HCT116 (cell line): ENCODE measurements at regions not wholly inside any gene's neighbourhood (a gene's known extent, or its start where the extent isn't known, plus 50 kb on each side); places are given as distances from the start of the nearest gene placed in this dataset.

Source experiments
- ATAC-seq: fragments of 200-7000 bp; cut with Tn5 transposase; 2 replicates; pipeline ENCODE4 v1.9.1; 2020; ENCODE audit warnings: mild to moderate bottlenecking, moderate library complexity
- BruUV-seq: library from RNA; stranded (reverse); fragments of 400-500 nt; replicated peaks from 2 replicates; lab custom pipeline; 2021; lab: Mats Ljungman, UMichigan
- CTCF ChIA-PET: fragments of 300-600 bp; sonication (Branson Sonifier 250); formaldehyde crosslinking; loops from one replicate; lab custom pipeline; 2021; ENCODE audit warnings: antibody characterized with exemption; lab: Charles Lee
- POLR2A ChIA-PET: fragments of 300-600, 350-600 bp; sonication (Branson Sonifier 250); formaldehyde crosslinking; loops from one replicate; lab custom pipeline; 2021; ENCODE audit warnings: antibody characterized with exemption; lab: Charles Lee
- RAD21 ChIA-PET, 2 experiments: fragments of 300-600 bp; sonication (Branson Sonifier 250); formaldehyde crosslinking; loops; one replicate each; lab custom pipeline; 2023; ENCODE audit warnings: low total read pairs in 2 of 2; ENCODE audit not compliant: uncharacterized antibody in 2 of 2, unreplicated experiment in 2 of 2, low non-redundant PET in 1 of 2; lab: Charles Lee
- DNase-seq: peaks from one replicate; pipeline ENCODE4 v3.0.0-alpha.2; 2010; ENCODE audit warnings: low read depth, low spot score
- H2AFZ ChIP-seq: fragments of 200-600 bp; shearing (Covaris generic), sonication (generic); 2 replicates; pipeline ENCODE4 v1.6.1; 2017; ENCODE audit warnings: low read depth, mixed run types, mixed read lengths, antibody characterized with exemption, low read length; ENCODE audit not compliant: poor library complexity, severe bottlenecking
- H3K27ac ChIP-seq: 2 replicates; pipeline ENCODE4 v1.5.1; 2012; ENCODE audit warnings: low read depth, low read length
- H3K27me3 ChIP-seq: fragments of 200-600 bp; sonication (generic); 2 replicates; pipeline ENCODE4 v1.6.1; 2016; ENCODE audit warnings: mixed run types, low read length, mixed read lengths; ENCODE audit not compliant: insufficient read depth
- H3K36me3 ChIP-seq, 2 experiments: fragments of 200-500 bp in 1 of 2; fragments of 200-600 bp in 1 of 2; sonication (Bioruptor generic) in 1 of 2; sonication (generic) in 1 of 2; 2 replicates each; pipeline versions ENCODE4 v1.5.1 to v1.6.1; 2014 to 2016; ENCODE audit warnings: low read length in 2 of 2, inconsistent platforms in 1 of 2, mixed read lengths in 1 of 2, mixed run types in 1 of 2; ENCODE audit not compliant: insufficient read depth in 2 of 2, control insufficient read depth in 1 of 2
- H3K4me1 ChIP-seq, 2 experiments: fragments of 200-600 bp in 1 of 2; sonication (generic) in 1 of 2; 2 replicates each; pipeline versions ENCODE4 v1.5.1 to v1.6.1; 2012 to 2017; ENCODE audit warnings: low read length in 2 of 2, inconsistent platforms in 1 of 2, mild to moderate bottlenecking in 1 of 2, mixed read lengths in 1 of 2, mixed run types in 1 of 2, moderate library complexity in 1 of 2; ENCODE audit not compliant: insufficient read depth in 2 of 2, control insufficient read depth in 1 of 2
- H3K4me2 ChIP-seq: fragments of 200-600 bp; sonication (generic); 2 replicates; pipeline ENCODE4 v1.6.1; 2017; ENCODE audit warnings: mixed run types, low read length, mixed read lengths
- H3K4me3 ChIP-seq, 2 experiments: fragments of 200-600 bp in 1 of 2; sonication (generic) in 1 of 2; replicated peaks in 1 of 2; 2 replicates each; pipeline ENCODE4 v1.5.1; 2011 to 2016; ENCODE audit warnings: low read length in 2 of 2, control low read depth in 1 of 2, low read depth in 1 of 2, mild to moderate bottlenecking in 1 of 2, mixed read lengths in 1 of 2, mixed run types in 1 of 2
- H3K79me2 ChIP-seq: fragments of 200-600 bp; sonication (generic); 2 replicates; pipeline ENCODE4 v1.6.1; 2017; ENCODE audit warnings: mild to moderate bottlenecking, mixed run types, low read length, moderate library complexity, mixed read lengths; ENCODE audit not compliant: insufficient read depth
- H3K9ac ChIP-seq: fragments of 200-600 bp; sonication (generic); 2 replicates; pipeline ENCODE4 v1.6.1; 2016; ENCODE audit warnings: low read length, mixed read lengths
- H3K9me2 ChIP-seq: fragments of 200-600 bp; sonication (generic), shearing (Covaris generic); 2 replicates; pipeline ENCODE4 v1.6.1; 2017; ENCODE audit warnings: mixed run types, mild to moderate bottlenecking, moderate library complexity; ENCODE audit not compliant: insufficient read depth
- H3K9me3 ChIP-seq, 2 experiments: fragments of 200-500 bp in 1 of 2; fragments of 200-600 bp in 1 of 2; sonication (Bioruptor generic) in 1 of 2; sonication (generic) in 1 of 2; 2 replicates each; pipeline ENCODE4 v1.6.1; 2014 to 2017; ENCODE audit warnings: low read length in 2 of 2, mixed read lengths in 2 of 2, inconsistent platforms in 1 of 2, low read depth in 1 of 2, mild to moderate bottlenecking in 1 of 2, mixed run types in 1 of 2, moderate library complexity in 1 of 2; ENCODE audit not compliant: control insufficient read depth in 1 of 2, insufficient read depth in 1 of 2
- H4K20me1 ChIP-seq: fragments of 200-600 bp; sonication (generic), shearing (Covaris generic); 2 replicates; pipeline ENCODE4 v1.6.1; 2017; ENCODE audit warnings: mixed run types, mild to moderate bottlenecking, moderate library complexity; ENCODE audit not compliant: insufficient read depth
- EGR1 ChIP-seq: IDR thresholded peaks from 2 replicates; pipeline ENCODE4 v1.6.1; 2012; ENCODE audit warnings: low read depth
- ELF1 ChIP-seq: IDR thresholded peaks from 2 replicates; pipeline ENCODE4 v1.6.1; 2012; ENCODE audit warnings: low read depth, borderline replicate concordance
- EZH2 ChIP-seq: fragments of 200-600 bp; sonication (generic); IDR thresholded peaks from 2 replicates; pipeline ENCODE4 v1.6.1; 2017; ENCODE audit warnings: antibody characterized with exemption, mixed run types
- FOSL1 ChIP-seq: IDR thresholded peaks from 2 replicates; pipeline ENCODE4 v1.6.1; 2012; ENCODE audit warnings: low read depth
- JUND ChIP-seq: IDR thresholded peaks from 2 replicates; pipeline ENCODE4 v1.6.1; 2012
- MAX ChIP-seq: IDR thresholded peaks from 2 replicates; pipeline ENCODE4 v1.6.1; 2012
- RAD21 ChIP-seq: IDR thresholded peaks from 2 replicates; pipeline ENCODE4 v1.6.1; 2012; ENCODE audit warnings: low read depth, mild to moderate bottlenecking
- SIN3A ChIP-seq: IDR thresholded peaks from 2 replicates; pipeline ENCODE4 v1.6.1; 2012; ENCODE audit warnings: low read depth
- SP1 ChIP-seq: IDR thresholded peaks from 2 replicates; pipeline ENCODE4 v1.6.1; 2012; ENCODE audit warnings: low read depth
- SRF ChIP-seq: IDR thresholded peaks from 2 replicates; pipeline ENCODE4 v1.6.1; 2012; ENCODE audit warnings: low read depth
- YY1 ChIP-seq: IDR thresholded peaks from 2 replicates; pipeline ENCODE4 v1.6.1; 2011; ENCODE audit warnings: low read length, low read depth, moderate library complexity, mild to moderate bottlenecking; ENCODE audit not compliant: insufficient replicate concordance; ENCODE audit errors: extremely low read depth
- ZFX ChIP-seq: fragments of 450-650 bp; IDR thresholded peaks from 2 replicates; pipeline ENCODE4 v1.6.1; 2017
- ZNF274 ChIP-seq: fragments of 200-500 bp; sonication (Bioruptor generic); IDR thresholded peaks from 2 replicates; pipeline ENCODE4 v1.6.1; 2014; ENCODE audit warnings: mild to moderate bottlenecking, low read depth, low read length, inconsistent platforms
- intact Hi-C: fragments of 100-400 bp; cut with micrococcal nuclease; formaldehyde crosslinking; loops from 2 replicates; pipeline ENCODE4 v1.10.0; 2022
- TF ChIP-seq, protein P1 (sequence below): IDR thresholded peaks from 2 replicates; pipeline ENCODE4 v1.6.1; 2012
- TF ChIP-seq, protein P2 (sequence below): IDR thresholded peaks from 2 replicates; pipeline ENCODE4 v1.6.1; 2012; ENCODE audit warnings: low read depth

DNA sequence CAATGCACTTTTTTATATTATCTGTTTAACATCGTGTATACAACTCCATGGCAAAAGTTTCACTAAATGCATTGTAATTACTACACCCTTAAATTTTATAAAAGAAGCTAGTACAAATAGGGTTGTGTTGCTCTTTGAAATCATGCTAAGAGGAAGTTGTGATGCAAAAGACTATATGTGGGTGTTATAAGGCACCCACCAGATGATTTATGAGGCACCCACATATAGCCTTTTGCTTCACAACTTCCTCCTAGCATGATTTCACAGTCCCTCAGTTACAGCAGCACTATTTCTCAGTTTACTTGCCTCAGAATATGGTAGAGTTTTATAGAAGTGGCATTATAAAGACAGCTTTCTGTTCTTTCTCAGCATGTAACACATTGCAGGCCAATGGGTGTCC is 277.3 kb upstream of the DOK6 start:
- TF ChIP-seq RAD21 (no peak), SIN3A (no peak), MAX (no peak), ZFX (no peak), JUND (no peak), SRF (no peak), EGR1 (no peak)
- TF ChIP-seq, protein P1, sequence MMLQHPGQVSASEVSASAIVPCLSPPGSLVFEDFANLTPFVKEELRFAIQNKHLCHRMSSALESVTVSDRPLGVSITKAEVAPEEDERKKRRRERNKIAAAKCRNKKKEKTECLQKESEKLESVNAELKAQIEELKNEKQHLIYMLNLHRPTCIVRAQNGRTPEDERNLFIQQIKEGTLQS = no peak
- H3K79me2 ChIP-seq = no peaks in the 10 kb centered on the region
- no peaks in the 10 kb centered on the region for H3K4me1 ChIP-seq
- no peak for ATAC-seq
- no peak overlapping the region for H3K4me3 ChIP-seq
- H3K9ac ChIP-seq = no peak overlapping the region
- H3K9me3 ChIP-seq = no peaks in the 10 kb centered on the region; a peak in 1 of 4 replicates
- no peaks in the 10 kb centered on the region for H3K9me2 ChIP-seq
- ChIA-PET CTCF (no interaction called here), POLR2A (no interaction called here), RAD21 (no interaction called here)
- H3K4me2 ChIP-seq = no peak overlapping the region
- intact Hi-C loops = no loop called here
- no peak for DNase-seq
- no peaks in the 10 kb centered on the region for H3K36me3 ChIP-seq
- no peaks in the 10 kb centered on the region; the same call in 1 of the 2 replicates for H4K20me1 ChIP-seq
- H3K27ac ChIP-seq = no peak overlapping the region
- no peak overlapping the region for H2AFZ ChIP-seq
- no peaks in the 10 kb centered on the region for H3K27me3 ChIP-seq
- BruUV-seq = no TSS peak

GRCh38 chr18:69127873-69128500 is 272.7 kb upstream of the DOK6 start:
- H4K20me1 ChIP-seq = no peaks in the 10 kb centered on the region; the same call in 1 of the 2 replicates
- BruUV-seq = no TSS peak
- intact Hi-C loops = no loop called here
- DNase-seq (no peak), ATAC-seq (no peak)
- no peaks in the 10 kb centered on the region for H3K4me1 ChIP-seq
- POLR2A ChIA-PET = no interaction called here
- no peaks in the 10 kb centered on the region for H3K36me3 ChIP-seq
- no peak overlapping the region for H3K27ac ChIP-seq
- H3K4me2 ChIP-seq = no peak overlapping the region
- no peak overlapping the region for H2AFZ ChIP-seq
- no peaks in the 10 kb centered on the region for H3K9me2 ChIP-seq
- CTCF ChIA-PET = no interaction called here
- no peak overlapping the region for H3K4me3 ChIP-seq
- RAD21 ChIA-PET = no interaction called here
- no peaks in the 10 kb centered on the region for H3K79me2 ChIP-seq
- no peaks in the 10 kb centered on the region; a peak in 1 of 4 replicates for H3K9me3 ChIP-seq
- H3K27me3 ChIP-seq = no peaks in the 10 kb centered on the region
- no peak overlapping the region for H3K9ac ChIP-seq
- no peak for TF ChIP-seq YY1
- no peak for TF ChIP-seq SP1
- no peak for TF ChIP-seq ZFX
- TF ChIP-seq, protein P2, sequence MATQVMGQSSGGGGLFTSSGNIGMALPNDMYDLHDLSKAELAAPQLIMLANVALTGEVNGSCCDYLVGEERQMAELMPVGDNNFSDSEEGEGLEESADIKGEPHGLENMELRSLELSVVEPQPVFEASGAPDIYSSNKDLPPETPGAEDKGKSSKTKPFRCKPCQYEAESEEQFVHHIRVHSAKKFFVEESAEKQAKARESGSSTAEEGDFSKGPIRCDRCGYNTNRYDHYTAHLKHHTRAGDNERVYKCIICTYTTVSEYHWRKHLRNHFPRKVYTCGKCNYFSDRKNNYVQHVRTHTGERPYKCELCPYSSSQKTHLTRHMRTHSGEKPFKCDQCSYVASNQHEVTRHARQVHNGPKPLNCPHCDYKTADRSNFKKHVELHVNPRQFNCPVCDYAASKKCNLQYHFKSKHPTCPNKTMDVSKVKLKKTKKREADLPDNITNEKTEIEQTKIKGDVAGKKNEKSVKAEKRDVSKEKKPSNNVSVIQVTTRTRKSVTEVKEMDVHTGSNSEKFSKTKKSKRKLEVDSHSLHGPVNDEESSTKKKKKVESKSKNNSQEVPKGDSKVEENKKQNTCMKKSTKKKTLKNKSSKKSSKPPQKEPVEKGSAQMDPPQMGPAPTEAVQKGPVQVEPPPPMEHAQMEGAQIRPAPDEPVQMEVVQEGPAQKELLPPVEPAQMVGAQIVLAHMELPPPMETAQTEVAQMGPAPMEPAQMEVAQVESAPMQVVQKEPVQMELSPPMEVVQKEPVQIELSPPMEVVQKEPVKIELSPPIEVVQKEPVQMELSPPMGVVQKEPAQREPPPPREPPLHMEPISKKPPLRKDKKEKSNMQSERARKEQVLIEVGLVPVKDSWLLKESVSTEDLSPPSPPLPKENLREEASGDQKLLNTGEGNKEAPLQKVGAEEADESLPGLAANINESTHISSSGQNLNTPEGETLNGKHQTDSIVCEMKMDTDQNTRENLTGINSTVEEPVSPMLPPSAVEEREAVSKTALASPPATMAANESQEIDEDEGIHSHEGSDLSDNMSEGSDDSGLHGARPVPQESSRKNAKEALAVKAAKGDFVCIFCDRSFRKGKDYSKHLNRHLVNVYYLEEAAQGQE = no peak
- TF ChIP-seq MAX = no peak
- no peak for TF ChIP-seq ZNF274
- no peak for TF ChIP-seq SIN3A
- no peak for TF ChIP-seq ELF1
- no peak for TF ChIP-seq EGR1
- TF ChIP-seq EZH2 = no peak
- TF ChIP-seq SRF = no peak
- TF ChIP-seq FOSL1 = no peak
